Inferior parietal cortex (tissue), 1 donor: ENCODE measurements at regions not wholly inside any gene's neighbourhood (a gene's known extent, or its start where the extent isn't known, plus 50 kb on each side); places are given as distances from the start of the nearest gene placed in this dataset.
"Not testable (repeated sequence)": the region's sequence is repeated elsewhere in the genome, so short reads cannot be mapped to it uniquely, and the experiment has no call there.

Experiments
- DNase-seq: peaks from one replicate; pipeline ENCODE4 v3.0.0-alpha.2; 2016; ENCODE audit errors: extremely low spot score

DNA sequence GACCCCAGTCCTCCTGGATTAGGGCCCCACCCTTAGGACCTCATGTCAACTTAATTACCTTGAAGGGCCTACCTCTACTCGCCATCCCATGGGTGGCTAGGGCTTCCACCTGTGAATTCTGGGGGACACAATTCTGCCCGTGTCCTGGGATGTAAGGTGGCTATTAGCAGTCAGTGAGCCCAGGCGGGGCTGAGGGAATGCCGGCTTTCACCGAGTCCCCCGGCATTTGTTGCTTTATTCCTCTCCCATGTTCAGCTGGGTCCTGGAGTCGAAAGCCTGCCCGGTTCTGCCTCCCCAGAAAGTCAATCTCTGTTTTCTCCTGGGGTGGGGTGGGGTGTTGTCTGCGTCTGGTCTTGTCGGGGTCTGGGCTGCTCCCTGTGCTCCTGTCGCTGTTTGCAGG lies 125.6 kb downstream of the GLRX3 start:
- DNase-seq, result no peak

GRCh38 chr10:130263289-130263688 lies 127.1 kb downstream of the GLRX3 start:
- DNase-seq, result no peak

GRCh38 chr10:130265542-130265941 lies 129.4 kb downstream of the GLRX3 start:
- no peak for DNase-seq

GRCh38 chr10:130282492-130283218 lies 146.5 kb downstream of the GLRX3 start:
- no peak for DNase-seq

DNA sequence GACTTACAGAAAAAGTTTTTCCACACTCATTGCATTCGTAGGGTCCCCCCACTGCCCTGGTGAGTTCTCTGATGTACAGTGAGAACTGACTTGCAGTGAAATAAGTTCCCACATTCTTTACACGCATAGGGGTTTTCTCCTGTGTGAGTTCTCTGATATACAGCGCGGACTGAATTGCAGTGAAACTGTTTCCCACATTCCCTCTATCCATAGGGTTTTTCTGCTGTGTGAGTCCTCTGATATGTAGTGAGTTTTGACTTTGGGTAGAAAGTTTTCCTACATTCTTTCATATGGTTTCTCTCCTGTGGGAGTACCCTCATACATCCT lies 147.0 kb downstream of the GLRX3 start:
- no peak for DNase-seq

GRCh38 chr10:130295761-130296160 lies 159.6 kb downstream of the GLRX3 start:
- DNase-seq, result not testable (repeated sequence)

- no peak for DNase-seq
These were observed 164.4 kb downstream of the GLRX3 start for GRCh38 chr10:130300608-130301020.

- no peak for DNase-seq
These were observed 165.1 kb downstream of the GLRX3 start for GRCh38 chr10:130301021-130301892.

- no peak for DNase-seq
These were observed 190.8 kb downstream of the GLRX3 start for GRCh38 chr10:130326954-130327353.

DNA sequence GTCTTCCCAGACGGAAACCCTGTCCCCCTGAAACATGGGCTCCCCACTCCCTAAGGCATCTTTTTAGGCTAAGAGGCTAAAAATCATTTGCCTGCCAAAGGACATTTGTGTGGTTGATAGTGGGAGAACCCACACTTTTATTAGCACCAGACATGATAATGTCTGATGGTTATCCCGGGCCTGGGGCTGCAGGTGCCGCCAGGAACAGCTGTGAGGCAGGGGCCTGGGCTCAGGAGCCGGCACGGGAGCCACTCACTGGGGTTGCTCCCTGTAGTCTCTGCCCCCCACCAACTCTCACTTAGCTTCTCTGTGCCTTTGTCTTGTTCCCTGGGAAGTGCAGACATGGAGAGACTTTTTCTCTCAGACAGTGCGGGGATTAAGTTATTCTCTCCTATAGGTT lies 193.6 kb downstream of the GLRX3 start:
- DNase-seq, result no peak

GRCh38 chr10:130333185-130333584 lies 197.0 kb downstream of the GLRX3 start:
- no peak for DNase-seq

GRCh38 chr10:130335336-130335735 lies 199.1 kb downstream of the GLRX3 start:
- no peak for DNase-seq

DNA sequence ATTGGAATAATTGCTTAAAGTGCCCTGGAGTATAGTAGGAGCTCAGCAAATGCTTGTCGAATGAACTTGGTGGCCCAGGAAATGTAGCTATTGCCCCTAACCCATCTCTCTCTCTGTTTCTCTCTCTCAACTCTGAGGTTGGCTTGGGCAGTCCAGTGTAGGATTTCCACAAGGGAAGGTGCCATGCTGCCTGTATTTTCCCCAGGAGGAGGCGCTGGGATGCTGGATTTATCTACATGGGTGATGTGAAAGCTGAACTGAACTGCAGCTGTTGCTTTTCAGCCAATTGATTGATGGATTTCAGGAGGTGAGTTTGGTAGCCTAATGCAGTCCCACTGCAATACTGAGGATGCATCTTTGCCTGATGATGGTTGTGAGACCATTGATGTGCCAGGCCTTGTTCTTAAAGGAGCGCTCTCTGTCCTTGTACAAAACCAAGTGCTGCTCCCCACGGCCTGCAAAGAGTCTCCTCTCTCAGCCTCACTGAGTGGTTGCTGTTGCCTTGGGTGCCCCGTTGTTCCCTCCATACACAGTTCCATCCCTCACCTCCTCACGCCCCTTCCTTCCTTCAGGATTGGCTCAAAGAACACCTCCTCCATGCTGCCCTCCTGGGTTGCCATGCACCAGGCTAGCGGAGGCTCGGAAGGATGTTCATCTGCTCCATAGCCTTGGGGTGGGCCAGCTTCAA lies 200.6 kb downstream of the GLRX3 start:
- DNase-seq, result no peak

- no peak for DNase-seq
These were observed 201.1 kb downstream of the GLRX3 start for GRCh38 chr10:130337305-130337640.

- no peak for DNase-seq
These were observed 201.8 kb downstream of the GLRX3 start for GRCh38 chr10:130337696-130338635.

- DNase-seq, result no peak
These were observed 202.4 kb downstream of the GLRX3 start for GRCh38 chr10:130338636-130339024.

- no peak for DNase-seq
These were observed 202.9 kb downstream of the GLRX3 start for GRCh38 chr10:130339091-130339490.

DNA sequence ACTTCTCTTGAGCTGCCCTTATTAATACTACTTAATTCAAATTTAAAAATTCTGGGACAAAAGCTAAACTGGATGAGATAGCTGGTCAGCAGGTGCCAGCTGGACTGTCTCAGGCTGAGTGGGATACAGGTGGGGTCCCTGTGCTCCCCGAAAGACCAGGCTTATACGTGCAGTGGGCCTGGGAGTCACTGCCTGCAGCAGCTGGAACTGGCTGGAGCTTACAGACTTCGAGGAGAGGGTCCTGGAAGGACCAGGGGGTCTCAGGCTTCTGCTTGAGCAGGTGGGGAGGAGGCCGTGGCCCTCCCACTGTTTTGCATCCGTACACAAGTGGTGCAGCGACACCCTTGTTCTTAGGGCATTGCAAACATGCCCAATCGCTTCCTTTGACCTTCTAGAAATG lies 203.7 kb downstream of the GLRX3 start:
- no peak for DNase-seq

DNA sequence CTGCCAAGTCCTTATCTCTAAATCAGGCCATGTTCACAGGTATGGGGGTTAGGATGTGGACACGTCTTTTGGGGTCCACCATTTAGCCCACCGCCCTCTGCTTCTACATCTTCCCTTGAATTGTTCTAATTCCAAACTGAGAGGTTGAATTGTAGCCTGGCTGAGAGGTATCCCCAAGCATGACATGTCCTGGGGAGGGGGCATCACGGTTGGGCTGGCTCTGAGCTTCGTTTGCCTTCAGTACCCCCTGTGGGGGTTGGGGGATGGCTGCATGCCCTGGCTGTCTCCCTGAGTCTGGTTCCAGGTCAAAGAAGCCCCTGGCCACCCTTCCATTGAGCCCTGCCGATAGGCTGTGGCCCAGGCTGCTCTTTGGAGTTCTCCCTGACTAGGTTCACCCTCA lies 204.6 kb downstream of the GLRX3 start:
- no peak for DNase-seq

DNA sequence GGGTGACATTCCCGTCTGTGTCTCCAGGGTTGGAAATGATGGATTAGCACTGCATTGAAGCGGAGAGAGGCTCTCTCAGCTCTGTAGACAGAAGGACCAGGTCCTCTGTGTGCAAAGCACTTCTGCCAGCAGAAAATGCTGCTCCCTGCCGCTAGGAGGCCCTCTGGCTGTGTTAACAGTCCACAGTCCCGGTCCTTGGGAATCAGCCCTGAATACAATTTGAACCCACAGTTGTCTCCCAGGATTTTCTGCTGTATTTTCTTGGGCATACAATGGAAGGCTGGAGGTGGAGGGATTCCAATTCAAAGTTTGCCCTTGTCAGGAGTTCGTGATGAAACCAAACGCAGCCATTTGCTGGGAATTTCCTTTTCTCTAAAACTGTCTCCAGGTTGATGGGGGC lies 205.2 kb downstream of the GLRX3 start:
- DNase-seq, result peak; percentile 4

DNA sequence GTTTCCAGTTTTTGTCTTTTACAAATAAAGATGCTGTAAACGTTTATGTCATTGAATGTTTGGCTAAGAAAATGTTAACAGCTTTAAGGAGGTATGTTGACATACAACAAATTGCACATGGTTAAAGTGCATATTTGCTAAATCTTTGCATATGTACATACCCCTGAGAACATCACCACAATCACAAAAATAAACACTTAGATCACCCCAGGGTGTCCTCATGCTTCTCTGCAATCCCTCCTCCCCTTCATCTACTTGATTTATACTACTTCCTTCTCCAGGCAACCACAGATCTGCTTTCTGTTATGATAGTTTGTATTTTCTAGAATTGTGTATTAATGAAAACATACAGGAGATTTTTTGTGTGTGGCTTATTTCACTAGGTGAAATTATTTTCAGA lies 209.5 kb downstream of the GLRX3 start:
- DNase-seq, result no peak

GRCh38 chr10:130350996-130351395 lies 214.8 kb downstream of the GLRX3 start:
- no peak for DNase-seq
